Midbrain (tissue), 1 donor: ENCODE measurements at regions not wholly inside any gene's neighbourhood (a gene's known extent, or its start where the extent isn't known, plus 50 kb on each side); places are given as distances from the start of the nearest gene placed in this dataset.

Experiments used
- DNase-seq: peaks from one replicate; lab custom pipeline; 2025; lab: John Stamatoyannopoulos, UW

GRCh38 chr1:29708381-29708780 is 472.1 kb downstream of the PTPRU start:
- no peak for DNase-seq

GRCh38 chr1:29707796-29708195 is 471.5 kb downstream of the PTPRU start:
- DNase-seq, result no peak

- DNase-seq, result no peak
Measured at GRCh38 chr1:29706936-29707335, 470.6 kb downstream of the PTPRU start.

GRCh38 chr1:29704430-29704829 is 468.1 kb downstream of the PTPRU start:
- no peak for DNase-seq

GRCh38 chr1:29703596-29704370 is 467.5 kb downstream of the PTPRU start:
- no peak for DNase-seq

GRCh38 chr1:29700491-29700890 is 464.2 kb downstream of the PTPRU start:
- no peak for DNase-seq

- DNase-seq, result no peak
Measured at GRCh38 chr1:29698626-29699025, 462.3 kb downstream of the PTPRU start.

GRCh38 chr1:29698033-29698432 is 461.7 kb downstream of the PTPRU start:
- no peak for DNase-seq

GRCh38 chr1:29697391-29697780 is 461.1 kb downstream of the PTPRU start:
- DNase-seq, result no peak

- no peak for DNase-seq
Measured at GRCh38 chr1:29696656-29697390, 460.5 kb downstream of the PTPRU start.

GRCh38 chr1:29695803-29696202 is 459.5 kb downstream of the PTPRU start:
- no peak for DNase-seq

- DNase-seq, result no peak
Measured at GRCh38 chr1:29695036-29695435, 458.7 kb downstream of the PTPRU start.

GRCh38 chr1:29691499-29691898 is 455.2 kb downstream of the PTPRU start:
- no peak for DNase-seq

GRCh38 chr1:29690156-29690555 is 453.8 kb downstream of the PTPRU start:
- DNase-seq, result no peak

GRCh38 chr1:29689372-29690030 is 453.2 kb downstream of the PTPRU start:
- DNase-seq, result no peak

- no peak for DNase-seq
Measured at GRCh38 chr1:29688471-29689365, 452.4 kb downstream of the PTPRU start.

GRCh38 chr1:29687601-29688244 is 451.4 kb downstream of the PTPRU start:
- DNase-seq, result no peak

GRCh38 chr1:29687166-29687565 is 450.8 kb downstream of the PTPRU start:
- DNase-seq, result no peak

GRCh38 chr1:29686012-29686930 is 449.9 kb downstream of the PTPRU start:
- no peak for DNase-seq

GRCh38 chr1:29685387-29685786 is 449.1 kb downstream of the PTPRU start:
- DNase-seq, result no peak
